ENCODE measurements at regions not wholly inside any gene's neighbourhood (a gene's known extent, or its start where the extent isn't known, plus 50 kb on each side); places are given as distances from the start of the nearest gene placed in this dataset.

GRCh38 chr5:109981979-109982378 lies 292.3 kb downstream of the MAN2A1 start:
- no peaks in the 10 kb centered on the region for H3K9me3 ChIP-seq (ENCODE audit: control insufficient read depth in 1 of 2, insufficient read depth in 1 of 2, low read depth in 1 of 2, low read length in 2 of 2)
- H2AFZ ChIP-seq (ENCODE audit: low read depth, low read length, poor library complexity, severe bottlenecking), result no peak overlapping the region
- H3K36me3 ChIP-seq (ENCODE audit: control insufficient read depth in 1 of 2, insufficient read depth in 2 of 2, low read length in 2 of 2), result no peaks in the 10 kb centered on the region
- H3K4me2 ChIP-seq (ENCODE audit: low read length), result no peak overlapping the region
- ATAC-seq (no peak), DNase-seq (ENCODE audit: low read depth, low spot score) (no peak)
- no peaks in the 10 kb centered on the region for H3K79me2 ChIP-seq (ENCODE audit: insufficient read depth, low read length)
- intact Hi-C loops (cut with micrococcal nuclease), result no loop called here
- CTCF ChIA-PET, result no interaction called here
- TF ChIP-seq MAX (IDR thresholded peaks at IDR 0.05), result no peak
- no peak for TF ChIP-seq ELF1 (IDR thresholded peaks at IDR 0.05; ENCODE audit: borderline replicate concordance, low read depth)
- no peak for TF ChIP-seq JUND (IDR thresholded peaks at IDR 0.05)
- no peak for TF ChIP-seq ZFX (IDR thresholded peaks at IDR 0.05)
- no peak for TF ChIP-seq SP1 (IDR thresholded peaks at IDR 0.05; ENCODE audit: low read depth)
- TF ChIP-seq SRF (IDR thresholded peaks at IDR 0.05; ENCODE audit: low read depth), result no peak
- no peak for TF ChIP-seq CTCF (IDR thresholded peaks at IDR 0.05 in 2 of 3, conservative IDR thresholded peaks at IDR 0.05 in 1 of 3; ENCODE audit: borderline replicate concordance in 1 of 3, insufficient read depth in 1 of 3, low read depth in 2 of 3, low read length in 2 of 3)
- no peak for TF ChIP-seq REST (IDR thresholded peaks at IDR 0.05; ENCODE audit: low read depth)
- TF ChIP-seq EZH2phosphoT487 (IDR thresholded peaks at IDR 0.05; ENCODE audit: borderline replicate concordance), result no peak
- no peak for TF ChIP-seq EZH2 (IDR thresholded peaks at IDR 0.05)
- no peak for TF ChIP-seq TCF7L2 (IDR thresholded peaks at IDR 0.05; ENCODE audit: borderline replicate concordance, extremely low read depth, insufficient read depth, insufficient read length)
- TF ChIP-seq RAD21 (IDR thresholded peaks at IDR 0.05; ENCODE audit: low read depth), result no peak
- H3K9me2 ChIP-seq (ENCODE audit: insufficient read depth), result no peaks in the 10 kb centered on the region
- no peaks in the 10 kb centered on the region for H3K27me3 ChIP-seq (ENCODE audit: insufficient read depth, low read length)
- POLR2A ChIA-PET, result no interaction called here
- no peak overlapping the region for H3K4me3 ChIP-seq (replicated peaks in 1 of 2; ENCODE audit: low read depth in 1 of 2, low read length in 2 of 2)
- H3K4me1 ChIP-seq (ENCODE audit: control insufficient read depth in 1 of 2, insufficient read depth in 2 of 2, low read length in 2 of 2), result no peaks in the 10 kb centered on the region
- no peak overlapping the region for H3K27ac ChIP-seq (ENCODE audit: low read depth, low read length)
- H4K20me1 ChIP-seq (ENCODE audit: insufficient read depth), result no peaks in the 10 kb centered on the region
- H3K9ac ChIP-seq (ENCODE audit: low read length), result no peak overlapping the region
- RAD21 ChIA-PET (ENCODE audit: low non-redundant PET in 1 of 2, low total read pairs in 2 of 2, uncharacterized antibody in 2 of 2, unreplicated experiment in 2 of 2), result no interaction called here
- no TSS peak for BruUV-seq (replicated peaks)
